Lower leg skin (tissue), 3 donors: ENCODE measurements at regions not wholly inside any gene's neighbourhood (a gene's known extent, or its start where the extent isn't known, plus 50 kb on each side); places are given as distances from the start of the nearest gene placed in this dataset.

Experiments used
- POLR2A ChIP-seq, 2 donors: fragments of 450-650 bp; IDR thresholded peaks; one replicate each; pipeline ENCODE4 v1.6.1; 2016 to 2017; ENCODE audit warnings: antibody characterized with exemption in 2 of 2, mild to moderate bottlenecking in 1 of 2, moderate library complexity in 1 of 2
- TF ChIP-seq, protein P1 (sequence below), 3 donors: fragments of 450-650 bp; IDR thresholded peaks; one replicate each; pipeline ENCODE4 v1.5.1; 2016; ENCODE audit warnings: antibody characterized with exemption in 3 of 3, mild to moderate bottlenecking in 3 of 3, moderate library complexity in 2 of 3

DNA sequence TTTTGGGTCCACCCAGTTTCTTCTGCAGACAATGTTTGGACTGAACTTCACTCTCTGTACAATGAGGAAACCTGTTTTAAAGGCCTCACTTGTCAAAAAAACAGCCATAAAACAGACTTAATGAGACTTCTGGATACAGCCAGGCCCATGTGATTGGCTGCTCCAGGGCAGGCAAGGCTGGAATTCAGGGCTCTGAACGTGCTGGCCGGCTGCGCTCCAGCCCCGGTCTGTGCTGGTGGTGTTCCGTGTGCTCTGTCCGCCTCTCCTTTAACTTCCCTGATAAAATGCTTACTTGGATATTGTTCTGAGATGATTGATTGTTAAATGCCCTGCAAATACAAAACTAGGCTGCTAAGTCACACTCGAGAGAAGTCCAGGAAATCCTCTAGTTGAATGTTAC lies 131.2 kb upstream of the KLF4 start:
- TF ChIP-seq, protein P1, sequence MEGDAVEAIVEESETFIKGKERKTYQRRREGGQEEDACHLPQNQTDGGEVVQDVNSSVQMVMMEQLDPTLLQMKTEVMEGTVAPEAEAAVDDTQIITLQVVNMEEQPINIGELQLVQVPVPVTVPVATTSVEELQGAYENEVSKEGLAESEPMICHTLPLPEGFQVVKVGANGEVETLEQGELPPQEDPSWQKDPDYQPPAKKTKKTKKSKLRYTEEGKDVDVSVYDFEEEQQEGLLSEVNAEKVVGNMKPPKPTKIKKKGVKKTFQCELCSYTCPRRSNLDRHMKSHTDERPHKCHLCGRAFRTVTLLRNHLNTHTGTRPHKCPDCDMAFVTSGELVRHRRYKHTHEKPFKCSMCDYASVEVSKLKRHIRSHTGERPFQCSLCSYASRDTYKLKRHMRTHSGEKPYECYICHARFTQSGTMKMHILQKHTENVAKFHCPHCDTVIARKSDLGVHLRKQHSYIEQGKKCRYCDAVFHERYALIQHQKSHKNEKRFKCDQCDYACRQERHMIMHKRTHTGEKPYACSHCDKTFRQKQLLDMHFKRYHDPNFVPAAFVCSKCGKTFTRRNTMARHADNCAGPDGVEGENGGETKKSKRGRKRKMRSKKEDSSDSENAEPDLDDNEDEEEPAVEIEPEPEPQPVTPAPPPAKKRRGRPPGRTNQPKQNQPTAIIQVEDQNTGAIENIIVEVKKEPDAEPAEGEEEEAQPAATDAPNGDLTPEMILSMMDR (IDR thresholded peaks at IDR 0.05): no peak
- TF ChIP-seq POLR2A (IDR thresholded peaks at IDR 0.05): no peak
